ENCODE measurements at regions not wholly inside any gene's neighbourhood (a gene's known extent, or its start where the extent isn't known, plus 50 kb on each side); places are given as distances from the start of the nearest gene placed in this dataset.

GRCh38 chr6:137647762-137648447 lies 153.7 kb upstream of the OLIG3 start:
- Histone ChIP-seq H3K27me3 (ENCODE audit: control insufficient read depth in 4 of 4, insufficient read depth in 4 of 4, low read length in 3 of 4) (no peaks in the 10 kb centered on the region), H3K4me3 (ENCODE audit: low read depth in 1 of 3, low read length in 3 of 3) (no peak overlapping the region), H3K36me3 (ENCODE audit: control insufficient read depth in 4 of 4, insufficient read depth in 3 of 4, low read depth in 1 of 4, low read length in 3 of 4) (no peaks in the 10 kb centered on the region), H3K27ac (ENCODE audit: low read depth in 1 of 2, low read length in 2 of 2) (no peak overlapping the region), H3K9ac (ENCODE audit: low read depth in 1 of 2, low read length in 2 of 2) (no peak overlapping the region), H3K9me3 (ENCODE audit: control insufficient read depth in 4 of 4, low read length in 3 of 4) (peaks cover 0 to 4% (median 2%) of the 10 kb centered on the region in 4 donors), H3K4me1 (ENCODE audit: control insufficient read depth in 4 of 4, insufficient read depth in 4 of 4, low read length in 3 of 4) (peaks cover 0 to 4% (median 0%) of the 10 kb centered on the region in 4 donors)
- WGBS, result 74% methylated on average over 5 of the region's 5 CpGs
- TF ChIP-seq GABPA (IDR thresholded peaks at IDR 0.05 in 1 of 2, conservative IDR thresholded peaks at IDR 0.05 in 1 of 2), result no peak
- TF ChIP-seq NR2F2 (IDR thresholded peaks at IDR 0.05), result no peak
- no peak for TF ChIP-seq CTCF (IDR thresholded peaks at IDR 0.05; ENCODE audit: low read depth, low read length, missing input control)
- DNase-seq (ENCODE audit: low spot score), result no peak

GRCh38 chr6:137650720-137651119 lies 156.5 kb upstream of the OLIG3 start:
- no peak for TF ChIP-seq NR2F2 (IDR thresholded peaks at IDR 0.05)
- no peak for TF ChIP-seq HNF4G (IDR thresholded peaks at IDR 0.05)
- no peak for TF ChIP-seq CTCF (IDR thresholded peaks at IDR 0.05; ENCODE audit: low read depth, low read length, missing input control)
- TF ChIP-seq HNF4A (conservative IDR thresholded peaks at IDR 0.05), result no peak
- no peak for TF ChIP-seq SP1 (IDR thresholded peaks at IDR 0.05)
- TF ChIP-seq GABPA (IDR thresholded peaks at IDR 0.05 in 1 of 2, conservative IDR thresholded peaks at IDR 0.05 in 1 of 2), result no peak
- no peak for TF ChIP-seq REST (IDR thresholded peaks at IDR 0.05)
- TF ChIP-seq YY1 (IDR thresholded peaks at IDR 0.05), result no peak
- no peak for TF ChIP-seq JUND (IDR thresholded peaks at IDR 0.05)
- no peak for TF ChIP-seq RXRA (IDR thresholded peaks at IDR 0.05)
- no peak for TF ChIP-seq FOXA2 (IDR thresholded peaks at IDR 0.05)

More at GRCh38 chr6:137650720-137651119, 156.5 kb upstream of the OLIG3 start:
- Histone ChIP-seq H3K36me3 (ENCODE audit: control insufficient read depth in 4 of 4, insufficient read depth in 3 of 4, low read depth in 1 of 4, low read length in 3 of 4) (no peaks in the 10 kb centered on the region), H3K9me3 (ENCODE audit: control insufficient read depth in 4 of 4, low read length in 3 of 4) (peaks cover 1 to 23% (median 12%) of the 10 kb centered on the region in 4 donors), H3K9ac (ENCODE audit: low read depth in 1 of 2, low read length in 2 of 2) (no peak overlapping the region), H3K4me1 (ENCODE audit: control insufficient read depth in 4 of 4, insufficient read depth in 4 of 4, low read length in 3 of 4) (peaks cover 0 to 4% (median 0%) of the 10 kb centered on the region in 4 donors), H3K27me3 (ENCODE audit: control insufficient read depth in 4 of 4, insufficient read depth in 4 of 4, low read length in 3 of 4) (no peaks in the 10 kb centered on the region), H3K27ac (ENCODE audit: low read depth in 1 of 2, low read length in 2 of 2) (no peak overlapping the region), H3K4me3 (ENCODE audit: low read depth in 1 of 3, low read length in 3 of 3) (no peak overlapping the region)
- DNase-seq (ENCODE audit: low spot score), result no peak
